Left cardiac atrium (tissue), 4 donors: ENCODE measurements at regions not wholly inside any gene's neighbourhood (a gene's known extent, or its start where the extent isn't known, plus 50 kb on each side); places are given as distances from the start of the nearest gene placed in this dataset.

Experiments used
- ATAC-seq, 2 donors: fragments of 200-7000 bp; cut with Tn5 transposase; one replicate each; pipeline ENCODE4 v1.9.1; 2020; ENCODE audit warnings: mild to moderate bottlenecking in 2 of 2, moderate library complexity in 2 of 2
- DNase-seq: peaks from one replicate; pipeline ENCODE4 v3.0.0-alpha.2; 2020
- intact Hi-C, 2 donors: fragments of 100-400 bp; cut with DNase I; formaldehyde crosslinking; loops; one replicate each; pipeline versions ENCODE4 v1.14.1 to v1.15.1; 2022 to 2023
- microRNA-seq, 2 donors: library from miRNA; unstranded; fragments of <30 nt; microRNA quantifications; one replicate each; pipeline ENCODE4 v1.2.0, GENCODE V29; 2020
- donor health status: DM: no; HTN: yes; CAD: no.
- donor health status: DM: no; HTN: yes; CAD: no; lungs with severe emphysema.
- donor health status: DM: yes; HTN: yes; CAD: no.
- donor health status: Dilated cardiomyopathy.

- no peak for DNase-seq
- no peak for ATAC-seq
- intact Hi-C loops: no loop called here
Observed at GRCh38 chr6:155509743-155510475, 54.3 kb upstream of the NOX3 start.

GRCh38 chr6:155505608-155505989, 50.0 kb upstream of the NOX3 start:
- DNase-seq (no peak), ATAC-seq (no peak)
- intact Hi-C loops: no loop called here

Small RNA genes in the stretch of these regions (microRNA-seq; reads per million reads assigned to microRNA genes)
- gene MIR1202: 0 reads per million in 2 donors
